ENCODE measurements at regions not wholly inside any gene's neighbourhood (a gene's known extent, or its start where the extent isn't known, plus 50 kb on each side); places are given as distances from the start of the nearest gene placed in this dataset.

GRCh38 chr2:71800106-71800809 lies 346.9 kb downstream of the DYSF start:
- H3K27ac ChIP-seq, result no peak overlapping the region
- TF ChIP-seq Cebpa-rat (IDR thresholded peaks at IDR 0.05), result no peak
- 0 out of 22 replicates have a peak, but pooled peaks cover 0 to 5% (median 0%) of the 10 kb centered on the region in 11 experiments for H4K20me1 ChIP-seq
- H3K4me1 ChIP-seq, result peaks cover 0 to 29% (median 16%) of the 10 kb centered on the region in 10 experiments; a peak in 16 of 20 replicates
- no peak overlapping the region for H3K4me3 ChIP-seq
- no peak overlapping the region for H3K9ac ChIP-seq
- no peaks in the 10 kb centered on the region for H3K36me3 ChIP-seq
- no peak overlapping the region for H3K4me2 ChIP-seq
- H3K9me3 ChIP-seq (replicated peaks in 1 of 11), result no peaks in the 10 kb centered on the region
- no peaks in the 10 kb centered on the region for H3K27me3 ChIP-seq

GRCh38 chr2:71799013-71799575 lies 345.7 kb downstream of the DYSF start:
- H3K9me3 ChIP-seq (replicated peaks in 1 of 11), result no peaks in the 10 kb centered on the region
- H3K4me3 ChIP-seq, result no peak overlapping the region
- no peak overlapping the region for H3K9ac ChIP-seq
- no peak overlapping the region for H3K27ac ChIP-seq
- 0 out of 22 replicates have a peak, but pooled peaks cover 0 to 8% (median 0%) of the 10 kb centered on the region in 11 experiments for H4K20me1 ChIP-seq
- peaks cover 0 to 39% (median 23%) of the 10 kb centered on the region in 10 experiments; a peak in 16 of 20 replicates for H3K4me1 ChIP-seq
- no peak for TF ChIP-seq Cebpa-rat (IDR thresholded peaks at IDR 0.05)
- no peak overlapping the region for H3K4me2 ChIP-seq
- H3K36me3 ChIP-seq, result no peaks in the 10 kb centered on the region
- H3K27me3 ChIP-seq, result no peaks in the 10 kb centered on the region

GRCh38 chr2:71798266-71799012 lies 345.1 kb downstream of the DYSF start:
- no peak for TF ChIP-seq Cebpa-rat (IDR thresholded peaks at IDR 0.05)
- Histone ChIP-seq H3K27ac (no peak overlapping the region), H3K9me3 (replicated peaks in 1 of 11) (no peaks in the 10 kb centered on the region), H3K4me3 (no peak overlapping the region), H3K27me3 (no peaks in the 10 kb centered on the region), H3K4me2 (no peak overlapping the region), H3K9ac (no peak overlapping the region), H4K20me1 (0 out of 22 replicates have a peak, but pooled peaks cover 0 to 8% (median 0%) of the 10 kb centered on the region in 11 experiments), H3K36me3 (no peaks in the 10 kb centered on the region), H3K4me1 (peaks cover 0 to 39% (median 23%) of the 10 kb centered on the region in 10 experiments; a peak in 16 of 20 replicates)

- Histone ChIP-seq H3K9ac (no peak overlapping the region), H3K4me1 (peaks cover 0 to 35% (median 23%) of the 10 kb centered on the region in 10 experiments; a peak in 16 of 20 replicates), H3K27ac (no peak overlapping the region), H3K4me2 (peak overlapping the region in 5 of 11 experiments; percentile 5 to 68 (median 45); a peak in 5 of 22 replicates), H3K27me3 (no peaks in the 10 kb centered on the region), H3K4me3 (no peak overlapping the region), H4K20me1 (0 out of 22 replicates have a peak, but pooled peaks cover 0 to 8% (median 0%) of the 10 kb centered on the region in 11 experiments), H3K9me3 (replicated peaks in 1 of 11) (no peaks in the 10 kb centered on the region), H3K36me3 (no peaks in the 10 kb centered on the region)
- TF ChIP-seq Cebpa-rat (IDR thresholded peaks at IDR 0.05), result no peak
Measured at GRCh38 chr2:71797035-71797810, 343.9 kb downstream of the DYSF start.

GRCh38 chr2:71796174-71796593 lies 342.8 kb downstream of the DYSF start:
- Histone ChIP-seq H3K27me3 (no peaks in the 10 kb centered on the region), H3K9me3 (replicated peaks in 1 of 11) (no peaks in the 10 kb centered on the region), H3K36me3 (no peaks in the 10 kb centered on the region), H3K9ac (no peak overlapping the region), H4K20me1 (0 out of 22 replicates have a peak, but pooled peaks cover 0 to 8% (median 0%) of the 10 kb centered on the region in 11 experiments), H3K27ac (no peak overlapping the region), H3K4me3 (no peak overlapping the region), H3K4me2 (peak overlapping the region in 10 of 11 experiments; percentile 6 to 68 (median 44); a peak in 17 of 22 replicates), H3K4me1 (peaks cover 0 to 33% (median 23%) of the 10 kb centered on the region in 10 experiments; a peak in 16 of 20 replicates)
- no peak for TF ChIP-seq Cebpa-rat (IDR thresholded peaks at IDR 0.05)

GRCh38 chr2:71795486-71795885 lies 342.1 kb downstream of the DYSF start:
- H3K36me3 ChIP-seq, result no peaks in the 10 kb centered on the region
- H3K9me3 ChIP-seq (replicated peaks in 1 of 11), result no peaks in the 10 kb centered on the region
- H3K9ac ChIP-seq, result 0 out of 22 replicates have a peak overlapping the region, but pooled peaks of 1 of the 11 experiments have one; percentile 19
- 0 out of 22 replicates have a peak, but pooled peaks cover 0 to 8% (median 0%) of the 10 kb centered on the region in 11 experiments for H4K20me1 ChIP-seq
- peaks cover 0 to 33% (median 23%) of the 10 kb centered on the region in 10 experiments; a peak in 16 of 20 replicates for H3K4me1 ChIP-seq
- TF ChIP-seq Cebpa-rat (IDR thresholded peaks at IDR 0.05), result no peak
- no peaks in the 10 kb centered on the region for H3K27me3 ChIP-seq
- no peak overlapping the region for H3K27ac ChIP-seq
- peak overlapping the region in 8 of 11 experiments; percentile 30 to 68 (median 46); a peak in 15 of 22 replicates for H3K4me2 ChIP-seq
- H3K4me3 ChIP-seq, result no peak overlapping the region

- no peak for TF ChIP-seq Cebpa-rat (IDR thresholded peaks at IDR 0.05)
- Histone ChIP-seq H3K36me3 (no peaks in the 10 kb centered on the region), H3K4me2 (peak overlapping the region in 6 of 11 experiments; percentile 19 to 68 (median 48); a peak in 10 of 22 replicates), H3K9ac (no peak overlapping the region), H3K9me3 (replicated peaks in 1 of 11) (no peaks in the 10 kb centered on the region), H3K4me1 (peaks cover 0 to 33% (median 23%) of the 10 kb centered on the region in 10 experiments; a peak in 16 of 20 replicates), H3K27ac (no peak overlapping the region), H3K27me3 (no peaks in the 10 kb centered on the region), H4K20me1 (0 out of 22 replicates have a peak, but pooled peaks cover 0 to 8% (median 0%) of the 10 kb centered on the region in 11 experiments), H3K4me3 (no peak overlapping the region)
Measured at GRCh38 chr2:71794611-71795010, 341.2 kb downstream of the DYSF start.

GRCh38 chr2:71793926-71794325 lies 340.6 kb downstream of the DYSF start:
- Histone ChIP-seq H3K9ac (no peak overlapping the region), H3K9me3 (replicated peaks in 1 of 11) (no peaks in the 10 kb centered on the region), H3K4me2 (no peak overlapping the region), H3K36me3 (no peaks in the 10 kb centered on the region), H3K4me3 (no peak overlapping the region), H3K27ac (no peak overlapping the region), H3K27me3 (no peaks in the 10 kb centered on the region), H4K20me1 (0 out of 22 replicates have a peak, but pooled peaks cover 0 to 8% (median 0%) of the 10 kb centered on the region in 11 experiments), H3K4me1 (peaks cover 0 to 33% (median 23%) of the 10 kb centered on the region in 10 experiments; a peak in 16 of 20 replicates)
- no peak for TF ChIP-seq Cebpa-rat (IDR thresholded peaks at IDR 0.05)

All from BLaER1 treated with 17β-estradiol and CSF1 and Interleukin-3, amounts not matched to agents 10 nM and 100 nM (cell line).